CD14-positive monocyte (primary cell): ENCODE measurements at regions not wholly inside any gene's neighbourhood (a gene's known extent, or its start where the extent isn't known, plus 50 kb on each side); places are given as distances from the start of the nearest gene placed in this dataset.

ENCODE experiments used
- DNase-seq, 3 donors: peaks; one replicate each; pipeline ENCODE4 v3.0.0-alpha.2; 2011 to 2022
- H2AFZ ChIP-seq: 2 replicates; pipeline ENCODE4 v1.6.0; 2012; ENCODE audit warnings: mild to moderate bottlenecking, low read depth, low read length, inconsistent platforms; ENCODE audit not compliant: insufficient read depth, poor library complexity, severe bottlenecking
- H3K27ac ChIP-seq, 2 donors: 1 replicate in 1 of 2; 2 replicates in 1 of 2; pipeline ENCODE4 v1.5.1; 2012 to 2013; ENCODE audit warnings: low read length in 2 of 2, control low read depth in 1 of 2, inconsistent platforms in 1 of 2, low read depth in 1 of 2, mild to moderate bottlenecking in 1 of 2
- H3K27me3 ChIP-seq, 2 donors: one replicate each; pipeline versions ENCODE4 v1.6.0 to v1.6.1; 2011 to 2013; ENCODE audit warnings: low read length in 2 of 2; ENCODE audit not compliant: control insufficient read depth in 2 of 2, insufficient read depth in 2 of 2
- H3K36me3 ChIP-seq, 2 donors: replicated peaks in 1 of 2; 1 replicate in 1 of 2; 2 replicates in 1 of 2; pipeline versions ENCODE4 v1.5.1 to v1.6.1; 2012 to 2013; ENCODE audit warnings: low read length in 2 of 2, control low read depth in 1 of 2, inconsistent platforms in 1 of 2, mild to moderate bottlenecking in 1 of 2; ENCODE audit not compliant: insufficient read depth in 2 of 2, control insufficient read depth in 1 of 2
- H3K4me1 ChIP-seq, 2 donors: 1 replicate in 1 of 2; 2 replicates in 1 of 2; pipeline versions ENCODE4 v1.5.1 to v1.6.1; 2012 to 2013; ENCODE audit warnings: low read length in 2 of 2, control low read depth in 1 of 2, inconsistent platforms in 1 of 2, mild to moderate bottlenecking in 1 of 2, moderate library complexity in 1 of 2; ENCODE audit not compliant: insufficient read depth in 2 of 2, control insufficient read depth in 1 of 2
- H3K4me2 ChIP-seq: replicated peaks from 2 replicates; pipeline ENCODE3; 2012; ENCODE audit warnings: low read length, moderate library complexity, mild to moderate bottlenecking; ENCODE audit not compliant: poor library complexity, severe bottlenecking; ENCODE audit errors: extremely low read depth
- H3K4me3 ChIP-seq, 3 experiments: fragments of 200-600 bp in 1 of 3; sonication (generic) in 1 of 3; replicated peaks in 1 of 3; 1 replicate in 2 of 3; 2 replicates in 1 of 3; pipeline ENCODE4 v1.5.1; 2011 to 2013; ENCODE audit warnings: low read length in 3 of 3, mild to moderate bottlenecking in 3 of 3, control low read depth in 2 of 3, low read depth in 2 of 3, inconsistent platforms in 1 of 3, moderate library complexity in 1 of 3
- H3K79me2 ChIP-seq: 2 replicates; pipeline ENCODE4 v1.6.0; 2012; ENCODE audit warnings: mild to moderate bottlenecking, control low read depth, inconsistent platforms, low read length, moderate library complexity; ENCODE audit not compliant: insufficient read depth
- H3K9ac ChIP-seq: 2 replicates; pipeline ENCODE4 v1.6.0; 2017; ENCODE audit warnings: low read length, mild to moderate bottlenecking; ENCODE audit not compliant: insufficient read depth, poor library complexity, severe bottlenecking
- H3K9me3 ChIP-seq, 2 donors: replicated peaks in 1 of 2; 1 replicate in 1 of 2; 2 replicates in 1 of 2; pipeline versions ENCODE4 v1.5.1 to v1.6.1; 2012 to 2013; ENCODE audit warnings: low read length in 2 of 2, control low read depth in 1 of 2; ENCODE audit not compliant: control insufficient read depth in 1 of 2, insufficient read depth in 1 of 2
- H4K20me1 ChIP-seq: 2 replicates; pipeline ENCODE4 v1.6.0; 2012; ENCODE audit warnings: mild to moderate bottlenecking, low read length, control low read depth, moderate library complexity; ENCODE audit not compliant: insufficient read depth
- H3K27ac Mint-ChIP-seq, 7 donors: one replicate each; pipeline ENCODE4 v1.8.0; 2020; ENCODE audit warnings: mild to moderate bottlenecking in 7 of 7, mixed read lengths in 7 of 7, moderate library complexity in 6 of 7, inconsistent platforms in 2 of 7
- H3K27me3 Mint-ChIP-seq, 3 donors: one replicate each; pipeline ENCODE4 v1.8.0; 2021 to 2022; ENCODE audit warnings: low read depth in 3 of 3, mild to moderate bottlenecking in 3 of 3, mixed read lengths in 3 of 3, moderate library complexity in 3 of 3, inconsistent platforms in 1 of 3
- H3K36me3 Mint-ChIP-seq, 2 donors: one replicate each; pipeline ENCODE4 v1.8.0; 2020; ENCODE audit warnings: mixed read lengths in 2 of 2, inconsistent platforms in 1 of 2, mild to moderate bottlenecking in 1 of 2
- H3K4me1 Mint-ChIP-seq: one replicate; pipeline ENCODE4 v1.8.0; 2020; ENCODE audit warnings: mild to moderate bottlenecking, mixed read lengths
- H3K4me3 Mint-ChIP-seq, 2 donors: one replicate each; pipeline ENCODE4 v1.8.0; 2020; ENCODE audit warnings: mild to moderate bottlenecking in 2 of 2, mixed read lengths in 2 of 2, moderate library complexity in 1 of 2
- H3K9me3 Mint-ChIP-seq, 7 donors: one replicate each; pipeline ENCODE4 v1.8.0; 2020 to 2022; ENCODE audit warnings: mixed read lengths in 7 of 7, mild to moderate bottlenecking in 6 of 7, moderate library complexity in 6 of 7, inconsistent platforms in 2 of 7
- WGBS: methylation state at CpG from one replicate; pipeline ENCODE4 v1.1.5; 2013; ENCODE audit warnings: missing lambda C conversion rate; ENCODE audit not compliant: insufficient coverage; 5-methylcytosine and 5-hydroxymethylcytosine counted together
- intact Hi-C, 2 donors: fragments of 100-400 bp; cut with micrococcal nuclease; formaldehyde crosslinking; loops; one replicate each; pipeline versions ENCODE4 v1.15.0 to v1.15.1; 2023
- TF ChIP-seq, protein P1 (sequence below): fragments of 200-600 bp; IDR thresholded peaks from one replicate; pipeline ENCODE4 v1.8.0; 2022; ENCODE audit warnings: antibody characterized with exemption, mild to moderate bottlenecking

DNA sequence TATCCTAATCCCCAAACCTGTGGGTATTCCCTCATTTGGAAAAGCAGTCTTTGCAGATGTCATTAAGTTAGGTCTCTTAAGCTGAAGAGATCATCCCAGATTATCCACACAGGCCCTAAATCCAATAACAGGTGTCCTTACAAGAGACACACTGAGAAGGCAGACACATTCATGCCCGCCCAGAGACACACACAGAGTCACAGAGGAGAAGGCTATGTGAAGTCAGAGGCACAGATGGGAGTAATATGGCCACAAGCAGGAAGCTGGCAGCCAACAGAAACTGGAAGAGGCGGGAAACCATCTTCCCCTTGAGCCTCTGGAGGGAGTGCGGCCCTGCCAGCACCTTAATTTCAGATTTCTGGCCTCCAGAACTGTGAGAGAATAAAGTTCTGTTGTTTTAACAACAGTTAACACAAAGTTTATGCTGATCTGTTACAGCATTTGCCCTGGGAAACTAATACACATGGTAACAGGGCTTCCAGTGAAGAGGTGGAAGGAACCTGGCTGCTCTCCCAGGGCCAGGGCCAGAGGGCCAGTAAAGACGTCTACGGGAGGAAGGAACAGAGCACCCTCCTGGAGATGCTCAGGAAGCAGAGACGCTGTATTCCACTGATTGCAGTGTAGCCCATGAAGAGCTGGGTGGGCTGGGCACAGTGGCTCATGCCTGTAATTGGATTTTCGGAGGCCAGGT lies 217.5 kb downstream of the GLI2 start:
- Mint-ChIP-seq H3K9me3 (peaks cover 0 to 2% (median 0%) of the 10 kb centered on the region in 7 donors), H3K36me3 (no peaks in the 10 kb centered on the region)
- 76% methylated on average over 4 of the region's 7 CpGs for WGBS

DNA sequence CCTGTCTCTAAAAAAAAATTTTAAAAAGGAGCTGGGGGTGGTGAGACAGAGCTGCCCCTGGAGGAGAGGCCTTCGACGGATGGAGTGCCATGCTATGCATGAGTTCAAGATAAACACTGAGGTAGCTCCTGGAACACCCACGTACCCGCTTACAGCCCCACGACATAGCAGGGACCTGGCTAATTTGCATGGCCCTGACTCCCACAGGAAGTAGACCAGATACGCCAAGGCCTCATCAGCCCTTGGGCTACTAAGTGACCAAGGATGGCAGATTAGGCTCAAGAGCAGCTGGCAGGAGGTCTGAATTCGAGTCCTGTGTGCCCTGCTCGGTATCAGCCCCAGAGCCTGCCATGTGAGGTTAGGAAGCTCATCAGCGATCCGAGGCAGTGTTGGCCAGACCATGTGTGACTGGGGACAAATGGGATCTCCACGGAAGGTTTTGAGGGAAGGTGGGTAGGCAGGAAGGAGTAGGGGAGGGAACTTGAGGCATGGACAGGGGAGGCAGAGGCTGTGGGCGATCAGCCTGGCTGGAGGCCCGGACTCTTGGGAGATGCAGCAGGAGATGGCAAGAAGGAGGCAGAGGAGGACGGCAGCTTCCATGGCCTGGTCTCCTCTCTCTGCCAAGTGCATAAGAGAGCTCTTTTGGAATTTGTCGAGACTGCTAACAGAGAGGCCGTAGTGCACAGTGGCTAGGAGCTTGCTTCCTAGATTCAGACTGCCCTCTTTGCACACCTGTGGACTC lies 218.3 kb downstream of the GLI2 start:
- H3K4me3 ChIP-seq: no peak overlapping the region
- H3K27me3 ChIP-seq: no peaks in the 10 kb centered on the region
- no peak overlapping the region for H2AFZ ChIP-seq
- H4K20me1 ChIP-seq: no peaks in the 10 kb centered on the region
- no peak overlapping the region for H3K4me3 Mint-ChIP-seq
- H3K27ac ChIP-seq: no peak overlapping the region
- no peak overlapping the region for H3K9ac ChIP-seq
- 93% methylated on average over 14 of the region's 16 CpGs for WGBS
- intact Hi-C loops: no loop called here
- H3K27ac Mint-ChIP-seq: no peak overlapping the region
- H3K4me1 ChIP-seq: no peaks in the 10 kb centered on the region
- H3K79me2 ChIP-seq: no peaks in the 10 kb centered on the region
- H3K36me3 Mint-ChIP-seq: no peaks in the 10 kb centered on the region
- DNase-seq: no peak
- H3K9me3 Mint-ChIP-seq: peaks cover 0 to 2% (median 0%) of the 10 kb centered on the region in 7 donors
- no peaks in the 10 kb centered on the region for H3K36me3 ChIP-seq
- H3K4me2 ChIP-seq: no peak overlapping the region
- no peaks in the 10 kb centered on the region for H3K4me1 Mint-ChIP-seq
- H3K9me3 ChIP-seq: no peaks in the 10 kb centered on the region
- TF ChIP-seq, protein P1, sequence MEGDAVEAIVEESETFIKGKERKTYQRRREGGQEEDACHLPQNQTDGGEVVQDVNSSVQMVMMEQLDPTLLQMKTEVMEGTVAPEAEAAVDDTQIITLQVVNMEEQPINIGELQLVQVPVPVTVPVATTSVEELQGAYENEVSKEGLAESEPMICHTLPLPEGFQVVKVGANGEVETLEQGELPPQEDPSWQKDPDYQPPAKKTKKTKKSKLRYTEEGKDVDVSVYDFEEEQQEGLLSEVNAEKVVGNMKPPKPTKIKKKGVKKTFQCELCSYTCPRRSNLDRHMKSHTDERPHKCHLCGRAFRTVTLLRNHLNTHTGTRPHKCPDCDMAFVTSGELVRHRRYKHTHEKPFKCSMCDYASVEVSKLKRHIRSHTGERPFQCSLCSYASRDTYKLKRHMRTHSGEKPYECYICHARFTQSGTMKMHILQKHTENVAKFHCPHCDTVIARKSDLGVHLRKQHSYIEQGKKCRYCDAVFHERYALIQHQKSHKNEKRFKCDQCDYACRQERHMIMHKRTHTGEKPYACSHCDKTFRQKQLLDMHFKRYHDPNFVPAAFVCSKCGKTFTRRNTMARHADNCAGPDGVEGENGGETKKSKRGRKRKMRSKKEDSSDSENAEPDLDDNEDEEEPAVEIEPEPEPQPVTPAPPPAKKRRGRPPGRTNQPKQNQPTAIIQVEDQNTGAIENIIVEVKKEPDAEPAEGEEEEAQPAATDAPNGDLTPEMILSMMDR: no peak
- peaks cover 0 to 3% (median 0%) of the 10 kb centered on the region in 3 donors for H3K27me3 Mint-ChIP-seq

More for the DNA sequence above, 217.5 kb downstream of the GLI2 start:
- Histone ChIP-seq H3K9ac (no peak overlapping the region), H3K36me3 (no peaks in the 10 kb centered on the region), H3K9me3 (no peaks in the 10 kb centered on the region), H3K4me3 (no peak overlapping the region), H3K79me2 (no peaks in the 10 kb centered on the region), H3K4me1 (no peaks in the 10 kb centered on the region), H4K20me1 (no peaks in the 10 kb centered on the region), H2AFZ (no peak overlapping the region), H3K4me2 (no peak overlapping the region), H3K27me3 (no peaks in the 10 kb centered on the region), H3K27ac (no peak overlapping the region)
- intact Hi-C loops: no loop called here
- H3K27me3 Mint-ChIP-seq: peaks cover 0 to 4% (median 0%) of the 10 kb centered on the region in 3 donors
- H3K4me3 Mint-ChIP-seq: no peak overlapping the region
- no peak for DNase-seq
- TF ChIP-seq, protein P1: no peak
- H3K27ac Mint-ChIP-seq: no peak overlapping the region
- H3K4me1 Mint-ChIP-seq: no peaks in the 10 kb centered on the region
